GM12892 (cell line): ENCODE measurements at regions not wholly inside any gene's neighbourhood (a gene's known extent, or its start where the extent isn't known, plus 50 kb on each side); places are given as distances from the start of the nearest gene placed in this dataset.
"Not testable (repeated sequence)": the region's sequence is repeated elsewhere in the genome, so short reads cannot be mapped to it uniquely, and the experiment has no call there.

ENCODE experiments used
- DNase-seq: peaks from one replicate; pipeline ENCODE4 v3.0.0; 2011; ENCODE audit not compliant: insufficient read length
- FAIRE-seq: peaks from 2 replicates; lab custom pipeline; 2011; peaks lifted over from hg19 to GRCh38; lab: Jason Lieb, UNC
- POLR2A ChIP-seq: IDR thresholded peaks from 2 replicates; pipeline ENCODE4 v1.6.1; 2011; ENCODE audit warnings: low read depth, low read length, control low read depth
- POLR2AphosphoS5 ChIP-seq: IDR thresholded peaks from 2 replicates; pipeline ENCODE4 v1.6.1; 2011; ENCODE audit warnings: low read depth, low read length, control low read depth
- TAF1 ChIP-seq: IDR thresholded peaks from 2 replicates; pipeline ENCODE4 v1.6.1; 2011; ENCODE audit warnings: low read depth, mild to moderate bottlenecking, control low read depth, low read length, borderline replicate concordance

DNA sequence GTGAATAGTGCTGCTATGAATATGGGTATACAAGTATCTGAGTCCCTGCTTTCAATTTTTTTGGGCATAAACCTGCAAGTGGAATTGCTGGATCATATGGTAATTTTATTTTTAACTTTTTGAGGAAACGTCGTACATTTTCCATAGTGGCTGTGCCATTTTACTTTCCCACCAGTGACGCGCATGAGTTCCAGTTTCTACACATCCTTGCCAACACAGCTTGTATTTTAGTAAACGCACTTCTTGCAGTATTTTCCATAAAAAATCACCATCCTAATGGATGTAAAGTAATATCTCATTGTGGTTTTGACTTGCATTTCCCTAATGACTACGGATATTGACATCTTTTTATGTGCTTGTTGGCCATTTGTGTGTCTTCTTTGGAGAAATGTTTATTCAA is 105.0 kb downstream of the NFKBIZ start:
- FAIRE-seq, result no peak
- no peak for DNase-seq

DNA sequence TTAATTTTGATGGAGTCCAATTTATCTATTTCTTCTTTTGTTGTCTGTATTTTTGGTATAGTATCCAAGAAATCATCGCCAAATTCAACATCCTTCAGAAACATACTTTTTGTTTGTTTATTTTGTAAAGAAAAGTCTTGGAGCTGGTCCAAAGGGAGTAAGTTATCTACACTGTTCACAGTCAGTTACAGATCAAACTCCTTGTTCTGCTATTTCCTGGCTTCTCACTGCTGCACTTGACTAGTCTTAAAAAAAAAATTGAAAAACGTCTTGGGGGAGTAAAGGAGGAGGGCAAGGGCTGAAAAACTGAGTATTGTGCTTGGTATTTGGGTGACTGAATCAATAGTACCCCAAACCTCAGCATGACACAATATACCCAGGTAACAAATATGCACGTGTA is 105.6 kb downstream of the NFKBIZ start:
- DNase-seq (no peak), FAIRE-seq (no peak)
- TF ChIP-seq TAF1 (no peak), POLR2A (no peak), POLR2AphosphoS5 (no peak)

More for the DNA sequence above, 105.0 kb downstream of the NFKBIZ start:
- TF ChIP-seq TAF1, result no peak

DNA sequence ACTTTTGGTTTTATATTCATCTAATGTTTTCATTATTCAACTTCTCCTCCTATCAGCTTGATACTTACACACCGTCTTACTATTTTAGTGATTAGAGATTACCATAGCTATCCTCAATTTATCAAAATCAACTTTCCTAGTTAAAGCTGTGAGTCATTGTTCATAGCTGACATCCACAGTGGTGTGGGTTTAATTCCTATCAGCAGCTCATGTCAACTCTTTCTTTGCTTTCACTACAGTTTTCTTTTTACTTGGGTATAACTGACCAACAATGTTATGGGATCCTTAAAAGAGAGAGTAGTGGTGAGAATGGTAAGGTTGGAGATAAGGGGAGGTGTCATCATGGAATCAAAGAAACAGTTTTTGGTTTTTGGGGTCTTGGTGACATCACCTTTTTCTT is 112.7 kb downstream of the NFKBIZ start:
- FAIRE-seq (no peak), DNase-seq (no peak)
- no peak for TF ChIP-seq TAF1
- TF ChIP-seq POLR2A, result no peak
- no peak for TF ChIP-seq POLR2AphosphoS5

DNA sequence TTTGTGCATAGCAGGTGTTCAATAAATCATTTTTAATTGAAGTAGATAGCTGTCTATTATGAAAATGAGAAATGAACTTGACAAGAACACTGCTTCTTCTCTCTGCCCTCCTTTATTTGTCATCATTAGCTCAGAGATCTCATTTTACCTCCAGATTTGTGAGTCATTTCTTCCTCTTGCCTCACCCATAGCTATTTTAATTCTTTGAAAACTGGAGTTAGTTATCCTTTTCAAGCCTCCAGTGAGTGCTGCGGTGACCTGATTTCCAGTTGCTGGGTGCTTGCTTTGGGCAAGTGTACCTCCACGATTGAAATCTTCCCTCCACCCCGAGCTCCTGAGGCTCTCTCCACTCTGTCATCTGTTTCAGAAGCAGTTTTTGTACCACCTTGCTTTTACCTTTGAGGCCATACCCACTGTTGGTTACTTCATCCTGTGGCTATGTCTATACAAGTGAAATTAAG is 114.6 kb downstream of the NFKBIZ start:
- FAIRE-seq (no peak), DNase-seq (no peak)
- TF ChIP-seq POLR2AphosphoS5 (no peak), TAF1 (no peak), POLR2A (no peak)

- TF ChIP-seq POLR2A, result no peak
- TF ChIP-seq POLR2AphosphoS5, result no peak
- TF ChIP-seq TAF1, result no peak
- FAIRE-seq (no peak), DNase-seq (no peak)
Observed at GRCh38 chr3:101964861-101965260, 115.5 kb downstream of the NFKBIZ start.

DNA sequence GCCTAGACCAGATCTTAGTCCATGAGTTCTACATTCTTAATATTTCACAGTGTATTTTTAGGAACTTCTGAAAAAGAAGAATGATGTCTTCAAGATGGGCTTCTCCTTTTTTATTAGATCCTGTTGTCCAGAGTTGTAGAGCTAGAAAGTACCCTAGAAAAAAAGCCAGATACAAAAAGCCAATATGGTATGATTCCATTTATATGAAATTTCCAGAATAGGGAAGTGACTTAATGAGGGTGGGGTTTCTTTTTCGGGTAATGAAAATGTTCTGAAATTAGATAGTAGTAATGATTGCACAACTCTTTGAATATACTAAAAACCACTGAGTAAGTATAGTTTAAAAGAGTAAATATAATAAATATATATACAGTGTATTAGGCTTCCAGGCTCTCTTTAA is 116.9 kb downstream of the NFKBIZ start:
- no peak for FAIRE-seq
- TF ChIP-seq TAF1, result no peak
- no peak for DNase-seq

DNA sequence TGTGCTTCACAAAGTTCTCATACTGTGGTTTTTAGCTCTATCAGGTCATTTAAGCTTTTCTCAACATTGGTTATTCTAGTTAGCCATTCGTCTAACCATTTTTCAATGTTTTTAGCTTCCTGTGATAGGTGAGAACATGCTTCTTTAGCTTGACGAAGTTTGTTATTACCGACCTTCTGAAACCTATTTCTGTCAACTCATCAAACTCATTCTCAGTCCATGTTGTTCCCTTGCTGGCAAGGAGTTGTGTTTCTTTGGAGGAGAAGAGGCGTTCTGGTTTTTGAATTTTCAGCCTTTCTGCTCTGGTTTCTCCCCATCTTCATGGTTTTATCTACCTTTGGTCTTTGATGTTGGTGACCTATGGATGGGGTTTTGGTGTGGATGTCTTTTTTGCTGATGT is 120.9 kb downstream of the NFKBIZ start:
- DNase-seq, result no peak
- TF ChIP-seq POLR2A, result no peak
- TF ChIP-seq POLR2AphosphoS5, result no peak
- no peak for TF ChIP-seq TAF1
- no peak for FAIRE-seq

GRCh38 chr3:101970905-101971304 is 121.6 kb downstream of the NFKBIZ start:
- TF ChIP-seq POLR2A (no peak), TAF1 (no peak), POLR2AphosphoS5 (no peak)
- no peak for FAIRE-seq
- no peak for DNase-seq

- FAIRE-seq (no peak), DNase-seq (no peak)
- TF ChIP-seq POLR2AphosphoS5 (no peak), POLR2A (no peak), TAF1 (no peak)
Observed at GRCh38 chr3:101972430-101973162, 123.3 kb downstream of the NFKBIZ start.

DNA sequence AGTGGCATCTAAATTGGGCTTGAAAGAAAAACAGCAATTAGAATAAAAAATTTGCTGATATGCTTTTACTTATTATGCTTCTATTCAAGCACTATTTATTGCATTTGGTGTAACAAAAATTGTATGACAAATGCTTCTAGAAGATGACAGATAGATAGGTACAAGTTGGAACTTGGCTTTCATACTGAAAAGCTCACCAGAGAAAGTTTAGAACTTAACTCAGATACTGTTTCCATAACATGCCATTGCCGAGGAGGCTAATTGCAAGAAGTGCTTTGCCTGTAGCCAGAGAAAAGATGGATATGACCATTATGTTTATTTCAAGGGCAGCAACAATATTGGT is 123.8 kb downstream of the NFKBIZ start:
- DNase-seq (no peak), FAIRE-seq (no peak)
- TF ChIP-seq POLR2A (no peak), TAF1 (no peak), POLR2AphosphoS5 (no peak)

DNA sequence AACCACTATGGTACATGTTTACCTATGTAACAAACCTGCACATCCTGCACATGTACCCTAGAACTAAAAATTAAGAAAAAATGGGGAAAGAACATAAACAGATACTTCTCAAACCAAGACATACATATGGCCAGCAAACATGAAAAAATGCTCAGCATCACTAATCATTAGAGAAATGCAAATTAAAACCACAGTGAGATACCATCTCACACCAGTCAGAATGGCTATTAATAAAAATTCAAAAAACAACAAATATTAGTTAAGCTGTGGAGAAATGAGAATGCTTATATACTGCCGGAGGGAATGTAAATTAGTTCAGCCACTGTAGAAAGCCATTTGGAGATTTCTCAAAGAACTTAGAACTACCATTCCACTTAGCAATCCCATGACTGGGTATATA is 126.1 kb downstream of the NFKBIZ start:
- DNase-seq, FAIRE-seq: not testable (repeated sequence)

- TF ChIP-seq TAF1 (no peak), POLR2AphosphoS5 (no peak), POLR2A (no peak)
- DNase-seq (peak; percentile 9), FAIRE-seq (no peak)
Observed at GRCh38 chr3:101976473-101976872, 127.2 kb downstream of the NFKBIZ start.

- no peak for FAIRE-seq
- TF ChIP-seq POLR2A, result no peak
- no peak for TF ChIP-seq POLR2AphosphoS5
- TF ChIP-seq TAF1, result no peak
Observed at GRCh38 chr3:101978348-101978747, 129.0 kb downstream of the NFKBIZ start.

DNA sequence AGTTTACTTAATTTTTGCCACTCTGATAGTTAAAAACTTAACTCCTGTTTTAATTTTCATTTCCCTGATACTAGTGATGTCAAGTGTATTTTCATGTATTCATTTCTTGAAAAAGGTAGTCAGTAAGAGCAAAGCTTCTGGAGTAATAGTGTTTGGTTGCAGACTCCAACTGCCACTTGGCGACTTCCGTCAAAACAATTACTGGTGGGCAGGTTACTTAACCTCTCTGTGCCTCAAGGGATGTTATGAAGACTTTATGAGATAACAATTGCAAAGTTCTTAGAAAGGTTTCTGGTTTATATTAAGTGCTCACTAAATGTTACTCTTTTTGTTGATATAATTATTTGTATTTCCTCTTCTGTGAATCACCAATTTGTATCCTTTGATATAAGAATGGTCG is 129.7 kb downstream of the NFKBIZ start:
- no peak for TF ChIP-seq TAF1
- TF ChIP-seq POLR2A, result no peak
- TF ChIP-seq POLR2AphosphoS5, result no peak
- DNase-seq (no peak), FAIRE-seq (peak; percentile 48)

More at GRCh38 chr3:101978348-101978747, 129.0 kb downstream of the NFKBIZ start:
- no peak for DNase-seq
